Keratinocyte (primary cell): ENCODE measurements at regions not wholly inside any gene's neighbourhood (a gene's known extent, or its start where the extent isn't known, plus 50 kb on each side); places are given as distances from the start of the nearest gene placed in this dataset.

Source experiments
- DNase-seq: peaks from one replicate; pipeline ENCODE4 v3.0.0-alpha.2; 2011; ENCODE audit warnings: low read depth, missing footprints, low spot score
- FAIRE-seq: peaks from 2 replicates; lab custom pipeline; 2011; peaks lifted over from hg19 to GRCh38; lab: Jason Lieb, UNC
- H2AFZ ChIP-seq: 2 replicates; pipeline ENCODE4 v1.6.0; 2012; ENCODE audit warnings: low read length, control low read depth, inconsistent platforms; ENCODE audit not compliant: control insufficient read depth
- H3K27ac ChIP-seq: 2 replicates; pipeline ENCODE4 v1.5.1; 2011; ENCODE audit warnings: low read length; ENCODE audit not compliant: control insufficient read depth, insufficient read depth
- H3K27me3 ChIP-seq: 3 replicates; pipeline ENCODE4 v1.6.0; 2011; ENCODE audit warnings: low read length; ENCODE audit not compliant: control insufficient read depth, insufficient read depth; ENCODE audit errors: extremely low read depth
- H3K36me3 ChIP-seq, 2 experiments: 2 replicates in 1 of 2; 3 replicates in 1 of 2; pipeline ENCODE4 v1.5.1; 2011; ENCODE audit warnings: low read length in 2 of 2, mild to moderate bottlenecking in 1 of 2; ENCODE audit not compliant: control insufficient read depth in 2 of 2, insufficient read depth in 2 of 2; ENCODE audit errors: extremely low read depth in 1 of 2
- H3K4me1 ChIP-seq: 3 replicates; pipeline ENCODE4 v1.5.1; 2011; ENCODE audit warnings: low read length; ENCODE audit not compliant: control insufficient read depth, insufficient read depth; ENCODE audit errors: extremely low read depth
- H3K4me2 ChIP-seq: 3 replicates; pipeline ENCODE4 v1.6.0; 2011; ENCODE audit warnings: low read depth, low read length; ENCODE audit not compliant: control insufficient read depth, insufficient read depth; ENCODE audit errors: extremely low read depth
- H3K4me3 ChIP-seq, 3 experiments: fragments of 200-600 bp in 1 of 3; sonication (generic) in 1 of 3; 2 replicates in 2 of 3; 3 replicates in 1 of 3; pipeline ENCODE4 v1.5.1; 2011 to 2016; ENCODE audit warnings: low read length in 3 of 3, mild to moderate bottlenecking in 3 of 3, control low read depth in 2 of 3, inconsistent platforms in 1 of 3, low read depth in 1 of 3, mixed read lengths in 1 of 3, mixed run types in 1 of 3, moderate library complexity in 1 of 3; ENCODE audit not compliant: control insufficient read depth in 2 of 3, insufficient read depth in 2 of 3; ENCODE audit errors: extremely low read depth in 1 of 3
- H3K79me2 ChIP-seq: 2 replicates; pipeline ENCODE4 v1.6.0; 2012; ENCODE audit warnings: low read length; ENCODE audit not compliant: control insufficient read depth, insufficient read depth
- H3K9ac ChIP-seq: 3 replicates; pipeline ENCODE4 v1.6.0; 2011; ENCODE audit warnings: low read length; ENCODE audit not compliant: control insufficient read depth, insufficient read depth; ENCODE audit errors: extremely low read depth
- H3K9me1 ChIP-seq: 3 replicates; pipeline ENCODE4 v1.6.0; 2011; ENCODE audit warnings: low read length; ENCODE audit not compliant: control insufficient read depth, insufficient read depth; ENCODE audit errors: extremely low read depth
- H3K9me3 ChIP-seq: 2 replicates; pipeline ENCODE4 v1.5.1; 2012; ENCODE audit warnings: low read depth, low read length; ENCODE audit not compliant: control insufficient read depth
- H4K20me1 ChIP-seq: 3 replicates; pipeline ENCODE4 v1.6.0; 2011; ENCODE audit warnings: low read length; ENCODE audit not compliant: control insufficient read depth, insufficient read depth; ENCODE audit errors: extremely low read depth
- EZH2 ChIP-seq: IDR thresholded peaks from one replicate; pipeline ENCODE4 v1.6.1; 2012; ENCODE audit warnings: inconsistent platforms, mild to moderate bottlenecking, low read length, moderate library complexity
- dilution Hi-C: fragments of 300-500 bp; cut with MboI; formaldehyde crosslinking; loops from one replicate; pipeline ENCODE4 v1.7.0; 2020; ENCODE audit warnings: low sequenced_read_pairs; ENCODE audit not compliant: extremely low pct_ligation_motif_present
- TF ChIP-seq, protein P1 (sequence below), 3 experiments: IDR thresholded peaks in 1 of 3; conservative IDR thresholded peaks in 1 of 3; optimal IDR thresholded peaks in 1 of 3; 2 replicates in 2 of 3; 3 replicates in 1 of 3; pipeline versions ENCODE3 to v1.5.1; 2011; ENCODE audit warnings: low read length in 3 of 3, mild to moderate bottlenecking in 3 of 3, moderate library complexity in 2 of 3, control low read depth in 1 of 3, inconsistent platforms in 1 of 3; ENCODE audit not compliant: insufficient read depth in 2 of 3; ENCODE audit errors: extremely low read depth in 1 of 3

DNA sequence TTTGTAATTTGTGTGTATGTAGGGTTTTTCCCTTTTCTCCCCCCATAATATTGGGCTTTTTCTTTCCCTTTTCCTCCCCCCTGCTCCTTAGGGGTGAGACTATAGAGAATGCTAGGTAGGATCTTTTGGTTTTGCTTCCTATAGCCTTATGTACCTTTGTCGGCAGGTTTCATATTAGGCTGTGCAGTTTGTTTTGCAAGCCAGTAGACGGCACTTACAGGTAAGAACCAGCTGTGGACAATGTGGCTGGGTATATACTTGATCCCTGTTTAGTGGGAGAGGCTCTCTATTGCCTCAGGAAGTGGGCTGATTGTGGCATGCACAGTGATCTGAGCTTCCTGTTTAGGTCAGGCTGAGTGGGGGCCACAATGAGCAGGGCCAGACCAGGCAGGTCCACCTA is 359.2 kb upstream of the OBI1 start:
- Histone ChIP-seq H2AFZ (no peak overlapping the region), H3K9ac (no peak overlapping the region), H3K4me2 (no peak overlapping the region), H3K9me3 (peaks cover 3% of the 10 kb centered on the region), H3K27me3 (no peaks in the 10 kb centered on the region), H3K9me1 (no peaks in the 10 kb centered on the region), H3K36me3 (no peaks in the 10 kb centered on the region), H3K4me3 (no peak overlapping the region), H3K79me2 (no peaks in the 10 kb centered on the region), H3K27ac (no peak overlapping the region), H4K20me1 (no peaks in the 10 kb centered on the region), H3K4me1 (no peaks in the 10 kb centered on the region)
- TF ChIP-seq, protein P1, sequence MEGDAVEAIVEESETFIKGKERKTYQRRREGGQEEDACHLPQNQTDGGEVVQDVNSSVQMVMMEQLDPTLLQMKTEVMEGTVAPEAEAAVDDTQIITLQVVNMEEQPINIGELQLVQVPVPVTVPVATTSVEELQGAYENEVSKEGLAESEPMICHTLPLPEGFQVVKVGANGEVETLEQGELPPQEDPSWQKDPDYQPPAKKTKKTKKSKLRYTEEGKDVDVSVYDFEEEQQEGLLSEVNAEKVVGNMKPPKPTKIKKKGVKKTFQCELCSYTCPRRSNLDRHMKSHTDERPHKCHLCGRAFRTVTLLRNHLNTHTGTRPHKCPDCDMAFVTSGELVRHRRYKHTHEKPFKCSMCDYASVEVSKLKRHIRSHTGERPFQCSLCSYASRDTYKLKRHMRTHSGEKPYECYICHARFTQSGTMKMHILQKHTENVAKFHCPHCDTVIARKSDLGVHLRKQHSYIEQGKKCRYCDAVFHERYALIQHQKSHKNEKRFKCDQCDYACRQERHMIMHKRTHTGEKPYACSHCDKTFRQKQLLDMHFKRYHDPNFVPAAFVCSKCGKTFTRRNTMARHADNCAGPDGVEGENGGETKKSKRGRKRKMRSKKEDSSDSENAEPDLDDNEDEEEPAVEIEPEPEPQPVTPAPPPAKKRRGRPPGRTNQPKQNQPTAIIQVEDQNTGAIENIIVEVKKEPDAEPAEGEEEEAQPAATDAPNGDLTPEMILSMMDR (optimal IDR thresholded peaks at IDR 0.05 in 1 of 3, IDR thresholded peaks at IDR 0.05 in 1 of 3, conservative IDR thresholded peaks at IDR 0.05 in 1 of 3; ENCODE audit: extremely low read depth in 1 of 3, insufficient read depth in 2 of 3, low read length in 3 of 3): peak in 1 of 3 experiments; percentile 24
- TF ChIP-seq EZH2: no peak
- FAIRE-seq: no peak
- dilution Hi-C loops: no loop called here
- DNase-seq: no peak

DNA sequence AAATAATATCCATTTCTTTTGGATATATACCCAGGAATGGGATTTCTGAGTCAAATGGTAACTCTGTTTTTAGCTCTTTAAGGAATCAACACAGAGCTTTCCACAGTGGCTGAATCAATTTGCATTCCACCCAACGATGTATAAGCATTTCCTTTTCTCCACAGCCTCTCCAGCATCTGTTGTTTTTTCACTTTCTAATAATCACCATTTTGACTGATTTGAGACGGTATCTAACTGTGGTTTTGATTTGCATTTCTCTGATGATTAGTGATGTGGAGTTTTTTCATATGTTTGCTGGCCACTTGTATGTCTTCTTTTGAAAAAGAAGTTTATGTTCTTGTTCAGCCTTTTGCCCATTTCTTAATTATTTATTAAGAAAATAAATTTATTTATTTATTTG is 352.2 kb upstream of the OBI1 start:
- H3K27ac ChIP-seq: no peak overlapping the region
- no peak for DNase-seq
- H2AFZ ChIP-seq: no peak overlapping the region
- no peak for FAIRE-seq
- no peaks in the 10 kb centered on the region for H3K79me2 ChIP-seq
- H3K9me3 ChIP-seq: no peaks in the 10 kb centered on the region
- no peak for TF ChIP-seq EZH2
- TF ChIP-seq, protein P1 (optimal IDR thresholded peaks at IDR 0.05 in 1 of 3, IDR thresholded peaks at IDR 0.05 in 1 of 3, conservative IDR thresholded peaks at IDR 0.05 in 1 of 3; ENCODE audit: extremely low read depth in 1 of 3, insufficient read depth in 2 of 3, low read length in 3 of 3): no peak
- no peak overlapping the region for H3K4me3 ChIP-seq
- H3K27me3 ChIP-seq: no peaks in the 10 kb centered on the region
- H3K4me1 ChIP-seq: no peaks in the 10 kb centered on the region
- no peaks in the 10 kb centered on the region for H3K36me3 ChIP-seq
- dilution Hi-C loops: no loop called here
- H3K4me2 ChIP-seq: no peak overlapping the region
- no peaks in the 10 kb centered on the region for H3K9me1 ChIP-seq
- H3K9ac ChIP-seq: no peak overlapping the region
- no peaks in the 10 kb centered on the region for H4K20me1 ChIP-seq
